GM10266 (cell line): ENCODE measurements at regions not wholly inside any gene's neighbourhood (a gene's known extent, or its start where the extent isn't known, plus 50 kb on each side); places are given as distances from the start of the nearest gene placed in this dataset.

Experiments
- DNase-seq: peaks from one replicate; pipeline ENCODE4 v3.0.0; 2012; ENCODE audit errors: extremely low spot score
- TF ChIP-seq, protein P1 (sequence below): IDR thresholded peaks from 2 replicates; pipeline ENCODE4 v1.5.1; 2012; ENCODE audit warnings: mild to moderate bottlenecking, low read depth; ENCODE audit not compliant: control insufficient read depth, insufficient read depth; ENCODE audit errors: missing control alignments

DNA sequence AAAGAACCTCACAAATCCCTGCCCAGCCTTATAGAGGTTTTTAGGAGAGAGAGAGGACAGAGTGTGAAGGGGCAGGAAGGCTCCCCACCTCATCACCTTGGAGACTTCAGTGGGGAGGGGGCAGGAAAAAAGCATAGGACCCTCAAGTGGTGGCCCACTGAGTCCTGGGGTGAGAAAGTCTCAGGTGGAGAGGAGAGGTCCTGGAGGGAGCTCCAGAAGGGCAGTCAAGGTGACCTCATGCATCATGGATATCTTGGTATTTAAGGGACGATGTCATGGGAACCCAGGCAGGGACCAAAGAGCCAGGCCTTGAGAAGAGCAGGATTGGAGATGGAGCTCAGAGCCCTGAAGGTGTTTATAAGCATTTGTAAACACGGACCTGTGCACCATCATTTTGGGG lies 204.5 kb downstream of the SLC4A3 start:
- no peak for DNase-seq
- TF ChIP-seq, protein P1, sequence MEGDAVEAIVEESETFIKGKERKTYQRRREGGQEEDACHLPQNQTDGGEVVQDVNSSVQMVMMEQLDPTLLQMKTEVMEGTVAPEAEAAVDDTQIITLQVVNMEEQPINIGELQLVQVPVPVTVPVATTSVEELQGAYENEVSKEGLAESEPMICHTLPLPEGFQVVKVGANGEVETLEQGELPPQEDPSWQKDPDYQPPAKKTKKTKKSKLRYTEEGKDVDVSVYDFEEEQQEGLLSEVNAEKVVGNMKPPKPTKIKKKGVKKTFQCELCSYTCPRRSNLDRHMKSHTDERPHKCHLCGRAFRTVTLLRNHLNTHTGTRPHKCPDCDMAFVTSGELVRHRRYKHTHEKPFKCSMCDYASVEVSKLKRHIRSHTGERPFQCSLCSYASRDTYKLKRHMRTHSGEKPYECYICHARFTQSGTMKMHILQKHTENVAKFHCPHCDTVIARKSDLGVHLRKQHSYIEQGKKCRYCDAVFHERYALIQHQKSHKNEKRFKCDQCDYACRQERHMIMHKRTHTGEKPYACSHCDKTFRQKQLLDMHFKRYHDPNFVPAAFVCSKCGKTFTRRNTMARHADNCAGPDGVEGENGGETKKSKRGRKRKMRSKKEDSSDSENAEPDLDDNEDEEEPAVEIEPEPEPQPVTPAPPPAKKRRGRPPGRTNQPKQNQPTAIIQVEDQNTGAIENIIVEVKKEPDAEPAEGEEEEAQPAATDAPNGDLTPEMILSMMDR = no peak

- TF ChIP-seq, protein P1 = no peak
- no peak for DNase-seq
Measured at GRCh38 chr2:219832904-219833303, 205.5 kb downstream of the SLC4A3 start.

DNA sequence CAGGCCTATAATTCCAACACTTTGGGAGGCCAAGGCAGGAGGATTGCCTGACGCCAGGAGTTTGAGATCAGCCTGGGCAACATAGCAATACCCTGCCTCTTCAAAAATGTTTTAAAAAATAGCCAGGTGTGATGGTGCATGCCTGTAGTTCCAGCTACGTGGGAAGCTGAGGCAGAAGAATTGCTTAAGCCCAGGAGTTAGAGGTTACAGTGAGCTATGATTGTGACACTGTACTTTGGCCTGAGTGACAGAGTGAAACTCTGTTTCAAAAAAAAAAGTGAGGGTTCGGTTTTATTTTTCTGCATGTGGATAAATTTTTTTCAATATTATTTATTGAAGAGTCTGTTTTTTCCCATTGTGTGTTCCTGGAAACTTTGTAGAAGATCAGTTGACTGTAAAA lies 208.1 kb downstream of the SLC4A3 start:
- no peak for DNase-seq
- TF ChIP-seq, protein P1 = no peak

DNA sequence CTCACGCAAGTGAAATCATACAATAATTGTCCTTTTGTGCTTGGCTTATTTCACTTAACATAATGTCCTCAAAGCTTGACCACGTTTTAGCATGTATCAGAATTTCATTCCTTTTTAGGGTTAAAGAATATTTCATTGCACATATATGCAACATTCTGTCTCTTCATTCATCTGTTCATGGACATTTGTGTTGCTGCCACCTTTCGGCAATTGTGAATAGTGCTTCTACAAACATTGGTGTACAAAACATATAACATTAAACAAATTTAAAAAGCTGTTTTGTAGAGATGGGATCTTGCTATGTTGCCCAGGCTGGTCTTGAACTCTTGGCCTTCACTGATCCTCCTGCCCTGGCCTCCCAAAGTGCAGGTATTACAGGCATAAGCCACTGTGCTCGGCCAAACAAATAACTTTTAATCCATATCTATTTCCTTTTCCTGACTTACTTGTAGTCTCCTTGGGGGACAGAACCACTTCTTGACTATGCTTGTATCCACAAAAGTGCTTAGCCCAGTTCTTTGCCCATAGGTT lies 209.3 kb downstream of the SLC4A3 start:
- DNase-seq = no peak
- TF ChIP-seq, protein P1 = no peak

GRCh38 chr2:219844401-219845091 lies 217.1 kb downstream of the SLC4A3 start:
- TF ChIP-seq, protein P1 = no peak
- no peak for DNase-seq

- TF ChIP-seq, protein P1 = no peak
- no peak for DNase-seq
Measured at GRCh38 chr2:219848882-219849281, 221.5 kb downstream of the SLC4A3 start.

DNA sequence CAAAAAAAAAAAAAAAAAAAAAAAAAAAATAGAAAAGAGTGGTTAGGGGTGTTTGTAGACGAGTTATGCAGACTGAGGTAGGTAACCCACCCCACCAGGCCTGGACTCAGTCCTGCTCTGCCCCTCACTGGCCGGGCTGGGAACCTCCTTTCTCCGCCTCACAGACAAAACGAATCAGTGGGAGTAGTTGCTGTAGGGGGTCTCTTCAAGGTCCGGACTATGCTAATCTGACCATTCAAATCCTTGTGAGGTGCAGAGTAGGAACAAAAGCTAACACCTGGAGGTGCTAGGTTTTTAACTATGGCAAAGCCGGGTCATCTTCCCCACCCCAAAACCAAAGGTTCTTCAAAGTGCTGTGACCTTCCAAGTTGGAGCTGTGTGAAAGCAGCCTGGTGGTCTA lies 223.7 kb downstream of the SLC4A3 start:
- TF ChIP-seq, protein P1 = no peak
- DNase-seq = no peak
